ENCODE measurements at regions not wholly inside any gene's neighbourhood (a gene's known extent, or its start where the extent isn't known, plus 50 kb on each side); places are given as distances from the start of the nearest gene placed in this dataset.

DNA sequence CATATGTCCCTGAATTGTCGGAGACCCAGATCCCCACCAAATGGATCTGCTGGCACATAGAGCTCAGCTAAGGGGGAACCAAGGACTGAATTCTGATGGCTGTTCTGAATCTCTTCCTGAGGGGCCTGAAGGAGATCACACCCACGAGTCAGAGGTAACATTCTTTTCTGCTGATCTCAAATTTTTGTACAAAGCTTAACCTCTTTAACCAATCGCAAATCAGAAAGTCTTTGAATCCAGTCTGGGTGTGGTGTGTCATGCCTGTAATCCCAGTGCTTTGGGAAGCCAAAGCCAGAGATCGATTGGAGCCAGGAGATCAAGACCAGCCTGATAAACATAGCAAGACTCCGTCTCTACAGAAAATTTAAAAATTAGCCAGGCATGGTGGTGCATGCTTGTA is 62.8 kb upstream of the PRRC2C start:
- DNase-seq (ENCODE audit: low spot score) (no peak), ATAC-seq (ENCODE audit: low FRiP score) (no peak)
- TF ChIP-seq, protein P1, sequence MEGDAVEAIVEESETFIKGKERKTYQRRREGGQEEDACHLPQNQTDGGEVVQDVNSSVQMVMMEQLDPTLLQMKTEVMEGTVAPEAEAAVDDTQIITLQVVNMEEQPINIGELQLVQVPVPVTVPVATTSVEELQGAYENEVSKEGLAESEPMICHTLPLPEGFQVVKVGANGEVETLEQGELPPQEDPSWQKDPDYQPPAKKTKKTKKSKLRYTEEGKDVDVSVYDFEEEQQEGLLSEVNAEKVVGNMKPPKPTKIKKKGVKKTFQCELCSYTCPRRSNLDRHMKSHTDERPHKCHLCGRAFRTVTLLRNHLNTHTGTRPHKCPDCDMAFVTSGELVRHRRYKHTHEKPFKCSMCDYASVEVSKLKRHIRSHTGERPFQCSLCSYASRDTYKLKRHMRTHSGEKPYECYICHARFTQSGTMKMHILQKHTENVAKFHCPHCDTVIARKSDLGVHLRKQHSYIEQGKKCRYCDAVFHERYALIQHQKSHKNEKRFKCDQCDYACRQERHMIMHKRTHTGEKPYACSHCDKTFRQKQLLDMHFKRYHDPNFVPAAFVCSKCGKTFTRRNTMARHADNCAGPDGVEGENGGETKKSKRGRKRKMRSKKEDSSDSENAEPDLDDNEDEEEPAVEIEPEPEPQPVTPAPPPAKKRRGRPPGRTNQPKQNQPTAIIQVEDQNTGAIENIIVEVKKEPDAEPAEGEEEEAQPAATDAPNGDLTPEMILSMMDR (IDR thresholded peaks at IDR 0.05), result no peak

DNA sequence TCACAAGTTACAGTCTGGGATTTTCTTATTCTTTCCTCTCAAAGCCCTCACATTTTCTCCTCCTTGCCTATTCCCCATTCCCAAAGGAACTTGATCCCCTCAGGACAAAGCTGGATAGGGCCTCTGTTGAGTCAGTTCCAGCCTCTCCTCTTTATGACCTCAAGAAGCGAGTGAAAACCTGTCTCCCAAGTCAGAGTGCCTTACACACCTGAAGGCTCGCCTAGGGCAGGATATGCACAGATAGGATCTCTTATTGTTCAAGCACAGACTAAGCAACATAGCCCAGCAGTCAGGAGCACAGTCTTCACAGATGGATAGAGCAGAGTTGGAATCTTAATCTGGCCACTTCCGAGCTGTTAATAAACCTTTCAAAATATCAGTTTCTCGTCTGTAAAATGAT is 60.8 kb upstream of the PRRC2C start:
- ATAC-seq (ENCODE audit: low FRiP score), result no peak
- TF ChIP-seq, protein P1 (IDR thresholded peaks at IDR 0.05), result no peak
- DNase-seq (ENCODE audit: low spot score), result no peak

DNA sequence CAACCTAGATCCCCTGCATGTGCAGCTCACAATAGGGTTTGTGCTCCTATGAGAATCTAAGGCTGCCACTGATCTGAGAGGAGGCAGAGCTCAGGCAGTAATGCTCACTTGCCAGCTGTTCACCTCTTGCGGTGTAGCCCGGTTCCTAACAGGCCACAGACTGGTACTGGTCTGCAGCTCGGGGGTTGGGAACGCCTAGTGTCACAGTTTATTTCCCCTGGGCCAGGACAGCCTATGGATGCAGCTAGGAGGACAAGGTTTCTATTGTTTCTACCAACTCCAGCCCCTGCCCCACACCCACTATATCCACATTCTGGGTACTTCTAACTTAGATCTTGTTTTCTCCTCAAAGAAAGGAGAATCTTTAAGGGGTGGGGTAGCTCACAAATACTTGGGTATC is 58.7 kb upstream of the PRRC2C start:
- DNase-seq (ENCODE audit: low spot score) (no peak), ATAC-seq (ENCODE audit: low FRiP score) (no peak)
- TF ChIP-seq, protein P1 (IDR thresholded peaks at IDR 0.05), result no peak

DNA sequence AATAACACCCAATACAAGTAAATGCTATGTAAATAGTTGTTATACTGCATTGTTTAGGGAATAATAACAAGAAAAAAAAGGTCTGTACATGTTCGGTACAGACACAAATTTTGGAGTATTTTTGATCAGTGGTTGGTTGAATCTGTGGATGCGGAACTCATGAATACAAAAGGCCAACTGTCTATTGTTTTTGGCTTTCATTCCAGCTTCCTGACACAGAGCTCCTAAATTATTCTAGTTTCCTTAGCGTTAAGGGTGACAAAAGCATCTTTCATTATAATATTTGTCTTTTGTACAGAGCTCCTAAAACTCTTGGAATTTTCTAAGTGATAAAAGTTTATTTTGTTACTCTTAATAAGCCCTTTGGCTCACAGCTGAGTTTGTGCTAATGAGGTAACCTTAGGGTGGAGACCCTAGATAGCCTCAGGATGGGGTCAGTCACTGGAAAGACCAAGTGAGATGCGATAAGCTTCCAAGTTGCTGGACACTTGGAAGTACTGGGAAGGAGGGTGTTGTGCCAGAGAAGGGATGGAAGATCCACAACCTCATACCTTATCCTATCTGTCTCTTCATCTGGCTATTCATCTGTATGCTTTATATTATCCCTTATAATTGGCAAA is 57.4 kb upstream of the PRRC2C start:
- TF ChIP-seq, protein P1 (IDR thresholded peaks at IDR 0.05), result no peak
- DNase-seq (ENCODE audit: low spot score), result no peak
- no peak for ATAC-seq (ENCODE audit: low FRiP score)

DNA sequence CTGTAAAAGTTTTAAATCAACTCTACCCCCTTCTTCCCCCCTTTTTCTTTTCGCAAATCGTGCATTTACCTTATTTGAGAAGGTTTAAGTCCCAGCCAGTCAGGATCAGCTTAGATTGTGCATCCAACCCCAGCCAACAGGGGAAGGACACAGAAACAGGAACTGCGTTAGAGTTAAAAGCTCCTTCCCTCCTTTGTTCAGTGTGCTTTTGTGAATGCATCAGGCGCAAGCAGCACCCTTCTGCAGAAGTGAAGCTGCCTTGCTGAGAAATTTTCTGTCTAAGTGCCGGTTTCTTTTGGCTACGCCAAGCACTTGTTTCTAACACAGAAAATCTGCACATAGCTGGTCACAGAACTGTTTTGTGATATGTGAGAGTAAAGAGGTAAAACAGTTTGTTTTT is 56.2 kb upstream of the PRRC2C start:
- DNase-seq (ENCODE audit: low spot score) (no peak), ATAC-seq (ENCODE audit: low FRiP score) (no peak)
- TF ChIP-seq, protein P1 (IDR thresholded peaks at IDR 0.05), result no peak

DNA sequence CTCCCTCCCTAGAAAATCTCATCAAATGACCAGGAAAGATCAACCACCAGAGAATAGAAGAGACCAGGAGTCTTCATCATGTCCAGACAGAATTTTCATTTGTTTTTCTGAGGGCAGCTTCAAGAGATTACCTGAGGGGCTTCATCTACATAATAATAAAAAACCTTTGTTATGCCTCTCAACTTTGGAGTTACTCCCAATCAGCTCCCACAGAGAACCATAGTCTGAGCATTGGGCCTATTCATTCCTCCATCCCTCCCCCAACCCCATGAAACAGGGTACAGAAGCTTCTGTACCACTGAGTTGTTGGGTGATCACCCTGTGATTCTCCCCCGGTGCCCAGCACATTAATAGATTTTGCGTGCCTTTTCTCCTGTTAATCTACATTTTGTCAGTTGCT is 53.3 kb upstream of the PRRC2C start:
- TF ChIP-seq, protein P1 (IDR thresholded peaks at IDR 0.05), result no peak

DNA sequence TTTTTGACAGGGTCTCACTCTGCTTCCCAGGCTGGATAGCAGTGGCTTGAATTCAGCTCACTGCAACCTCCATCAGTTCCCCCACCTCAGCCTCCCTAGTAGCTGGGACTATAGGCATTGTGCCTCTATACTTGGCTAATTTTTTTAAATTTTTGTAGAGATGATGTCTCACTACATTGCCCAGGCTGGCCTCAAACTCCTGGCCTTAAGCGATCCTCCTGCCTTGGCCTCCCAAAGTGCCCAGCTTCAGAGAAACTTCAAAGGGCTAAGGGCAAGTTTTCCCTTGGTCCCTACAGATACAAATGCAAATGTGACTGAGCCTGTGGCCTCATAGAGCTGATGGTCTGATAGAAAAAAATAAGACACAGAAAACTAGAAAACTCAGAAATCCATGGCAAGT is 52.9 kb upstream of the PRRC2C start:
- no peak for ATAC-seq (ENCODE audit: low FRiP score)
- TF ChIP-seq, protein P1 (IDR thresholded peaks at IDR 0.05), result no peak
- DNase-seq (ENCODE audit: low spot score), result no peak

More for the DNA sequence above, 53.3 kb upstream of the PRRC2C start:
- DNase-seq (ENCODE audit: low spot score) (no peak), ATAC-seq (ENCODE audit: low FRiP score) (no peak)

All from omental fat pad (tissue), 3 donors.